HG03196 (cell line): ENCODE measurements at regions not wholly inside any gene's neighbourhood (a gene's known extent, or its start where the extent isn't known, plus 50 kb on each side); places are given as distances from the start of the nearest gene placed in this dataset.
"Not testable (repeated sequence)": the region's sequence is repeated elsewhere in the genome, so short reads cannot be mapped to it uniquely, and the experiment has no call there.

Experiments
- ATAC-seq: cut with Tn5 transposase; IDR thresholded peaks from one replicate; pipeline ENCODE4 v1.9.1; 2021; ENCODE audit not compliant: unreplicated experiment

DNA sequence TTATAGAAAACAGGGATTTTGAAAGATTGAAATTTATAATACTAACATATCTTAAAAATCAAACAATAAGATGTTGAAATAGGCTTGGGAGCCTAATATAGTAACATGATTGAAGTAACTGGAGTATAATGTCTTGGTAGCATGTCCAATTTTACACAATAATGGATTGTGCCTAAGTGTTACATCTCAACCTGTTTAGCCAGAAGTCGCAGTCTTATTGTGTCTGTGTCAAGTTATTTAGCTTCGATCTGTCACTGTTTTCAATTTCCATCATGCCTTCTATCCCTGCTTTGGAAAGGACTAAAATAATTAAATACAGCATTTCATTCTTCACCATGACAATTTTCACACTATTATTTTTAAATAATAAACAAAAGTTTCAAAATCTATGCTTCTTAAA, 1352.2 kb downstream of the SI start:
- no peak for ATAC-seq

DNA sequence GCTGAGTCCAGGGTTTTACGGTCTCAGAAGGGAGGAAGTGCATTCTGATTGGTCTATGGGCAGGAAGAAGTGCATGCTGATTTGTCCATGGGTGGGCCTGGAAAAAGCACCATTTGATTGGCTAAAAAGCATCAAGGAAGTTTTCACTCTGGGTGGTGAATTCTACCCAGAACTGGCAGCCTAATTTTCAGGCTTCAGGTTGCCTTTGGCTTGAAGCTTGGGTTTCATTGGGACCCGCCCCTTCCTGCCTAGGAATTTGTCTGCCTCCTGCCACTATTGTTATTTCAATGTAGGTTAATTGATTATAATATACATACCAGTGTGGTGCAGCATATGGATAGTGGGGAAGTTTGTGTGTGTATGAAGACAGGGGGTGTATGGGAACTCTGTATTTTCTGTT, 1355.9 kb downstream of the SI start:
- no peak for ATAC-seq

DNA sequence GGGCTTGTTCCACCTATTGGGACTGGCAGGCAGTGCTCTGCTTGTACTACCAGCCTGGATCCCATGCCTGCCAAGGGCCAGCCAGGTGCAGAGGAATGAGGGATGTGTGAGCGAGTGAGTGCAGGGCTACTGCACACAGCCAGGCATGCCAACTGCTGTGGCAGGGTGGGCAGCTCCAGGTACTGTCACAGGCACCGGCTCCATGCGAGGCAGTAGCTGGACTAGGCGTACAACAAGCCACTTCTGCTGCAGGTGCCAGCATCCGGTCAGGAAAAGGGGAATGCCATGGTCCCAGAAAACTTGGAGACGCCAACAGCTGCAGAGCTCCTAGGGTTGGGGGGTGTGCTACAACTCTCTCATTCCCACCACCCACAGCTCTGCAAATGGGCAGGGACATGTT, 1356.7 kb downstream of the SI start:
- ATAC-seq: no peak

DNA sequence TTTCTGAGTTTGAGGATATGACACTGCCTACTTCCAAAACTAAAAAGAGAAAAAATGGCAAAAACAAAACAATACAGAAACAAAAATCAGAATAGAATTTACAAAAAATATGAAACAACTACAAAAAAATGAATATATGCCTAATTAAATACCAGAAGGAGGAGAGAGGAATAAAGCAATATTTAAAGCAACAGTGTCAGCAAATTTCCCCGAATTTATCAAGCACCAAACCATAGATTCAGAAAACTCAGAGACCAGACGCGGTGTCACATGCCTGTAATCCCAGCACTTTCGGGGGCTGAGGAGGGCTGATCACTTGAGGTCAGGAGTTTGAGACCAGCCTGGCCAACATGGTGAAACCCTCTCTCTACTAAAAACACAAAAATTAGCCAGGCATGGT, 1360.9 kb downstream of the SI start:
- ATAC-seq: no peak

DNA sequence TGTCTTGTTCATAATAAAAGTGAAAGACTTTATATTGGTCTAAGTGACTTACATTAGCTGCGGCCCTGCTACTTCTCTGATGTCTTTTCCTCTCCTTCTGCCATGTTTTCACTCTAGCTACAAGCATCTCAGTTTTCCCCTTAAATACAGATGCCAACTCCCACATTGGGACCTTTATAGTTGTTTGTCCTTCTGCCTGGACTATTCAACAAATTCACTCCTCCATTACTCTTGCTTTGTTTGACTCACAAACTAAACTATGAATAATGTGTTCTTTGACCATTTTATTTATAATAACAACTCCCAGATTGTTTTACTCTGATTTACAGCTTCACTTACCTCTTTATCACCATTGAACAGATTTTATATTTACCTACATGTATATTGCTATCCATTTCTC, 1369.9 kb downstream of the SI start:
- no peak for ATAC-seq

DNA sequence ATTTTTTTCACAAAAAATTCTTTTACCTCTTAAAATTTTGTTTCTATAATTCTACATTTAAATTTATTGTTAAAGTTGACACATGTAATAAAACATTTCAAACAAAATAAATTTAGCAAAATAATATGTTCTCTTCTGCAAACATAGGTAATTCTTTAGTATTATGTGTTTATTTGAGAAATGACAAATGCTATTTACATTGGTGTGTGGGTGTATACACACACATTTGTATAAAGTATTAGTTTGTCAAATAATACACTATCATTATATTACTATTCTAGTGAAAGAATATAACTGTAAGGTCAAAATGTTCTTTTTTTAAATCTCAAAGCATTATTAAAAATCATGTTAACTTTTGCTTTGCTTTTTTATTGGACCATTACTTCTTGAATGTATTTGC, 1370.6 kb downstream of the SI start:
- no peak for ATAC-seq

DNA sequence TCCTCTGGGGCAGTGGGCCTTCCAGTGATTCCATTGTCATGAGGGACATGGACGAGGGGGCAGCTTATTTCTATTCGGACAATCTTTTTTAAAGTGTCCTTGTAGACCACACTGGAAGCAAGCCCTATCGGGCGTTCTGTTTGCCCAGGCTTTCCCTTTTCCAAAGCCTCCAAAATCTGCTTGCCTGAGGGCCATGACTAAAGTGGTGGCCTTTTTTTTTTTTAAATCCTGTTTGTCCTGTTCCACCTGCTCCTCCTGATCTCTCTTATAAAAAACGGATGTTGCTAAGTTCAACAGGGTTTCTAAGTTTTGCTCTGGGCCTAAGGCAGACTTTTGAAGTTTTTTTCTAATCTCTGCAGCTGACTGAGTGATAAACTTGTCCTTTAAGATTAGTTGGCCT, 1380.1 kb downstream of the SI start:
- ATAC-seq: not testable (repeated sequence)

DNA sequence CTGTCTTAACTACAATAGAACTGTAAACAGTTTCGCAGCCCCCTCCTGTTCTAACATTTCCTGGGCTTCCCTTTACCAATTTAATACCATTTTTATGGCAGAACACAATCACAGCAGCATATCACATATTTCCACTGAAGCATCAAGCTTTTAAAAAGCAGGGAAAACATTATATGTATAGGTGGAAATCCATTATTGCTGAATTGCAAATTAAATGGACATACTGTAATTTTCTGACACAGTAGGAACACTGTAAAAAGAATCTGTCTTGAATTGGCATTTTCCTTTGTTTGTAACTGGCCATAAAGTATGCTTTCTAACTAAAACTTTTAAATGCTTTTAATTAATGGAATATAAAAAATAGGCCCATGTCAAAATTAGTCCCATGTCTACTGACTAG, 1385.8 kb downstream of the SI start:
- ATAC-seq: no peak

DNA sequence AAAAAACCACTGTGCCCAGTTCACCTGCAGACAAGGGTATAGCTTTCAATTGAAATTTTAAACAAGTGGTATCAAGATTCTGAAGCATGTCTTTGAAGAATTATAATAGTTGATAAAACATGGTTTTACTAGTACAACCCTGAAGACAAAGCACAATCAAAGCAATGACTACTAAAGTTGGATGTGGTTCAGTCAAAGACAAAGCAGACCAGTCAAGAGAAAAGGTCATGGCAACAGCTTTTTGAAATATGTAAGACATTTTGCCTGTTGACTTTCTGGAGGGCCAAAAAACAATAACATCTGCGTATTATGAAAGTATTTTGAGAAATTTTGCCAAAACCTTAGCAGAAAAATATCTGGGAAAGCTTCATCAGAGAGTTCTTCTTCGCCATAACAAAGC, 1393.6 kb downstream of the SI start:
- no peak for ATAC-seq

DNA sequence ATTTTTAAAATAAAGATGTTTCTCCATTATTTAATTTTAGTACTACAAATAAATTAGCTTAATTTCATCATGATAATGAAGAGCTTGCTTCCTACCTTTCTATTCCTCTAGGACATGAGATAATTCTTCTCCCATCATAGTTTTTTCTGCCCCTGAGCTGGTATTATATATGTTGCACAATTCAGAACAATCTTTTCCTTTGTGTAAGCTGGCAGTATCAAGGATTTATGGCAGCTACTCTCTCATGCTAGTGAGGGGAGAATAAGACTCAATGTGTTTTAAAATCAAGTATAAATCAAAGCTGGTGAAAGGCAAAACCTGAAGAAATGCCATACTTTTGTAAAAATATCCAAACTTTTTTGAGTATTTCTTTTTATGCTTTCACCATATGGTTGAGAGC, 1405.3 kb downstream of the SI start:
- no peak for ATAC-seq

DNA sequence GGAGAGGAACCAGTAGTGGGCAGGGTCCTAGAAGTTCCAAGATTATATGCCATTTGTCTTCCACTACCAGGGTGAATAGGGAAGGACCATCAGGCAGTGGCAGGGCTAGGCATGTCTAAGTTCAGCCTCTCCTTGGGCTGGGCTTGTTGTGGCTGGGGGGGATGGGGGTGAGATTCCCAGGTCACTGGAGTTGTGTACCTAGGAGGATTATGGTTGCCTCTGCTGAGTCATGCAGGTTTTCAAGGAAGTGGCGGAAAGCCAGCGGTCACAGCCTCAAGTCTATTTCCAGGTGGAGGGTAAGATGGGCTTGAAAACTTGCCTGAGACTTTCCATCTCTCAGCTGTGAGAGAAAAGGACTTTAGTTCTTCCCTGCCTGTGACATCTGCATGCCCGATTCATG, 1407.1 kb downstream of the SI start:
- ATAC-seq: no peak

DNA sequence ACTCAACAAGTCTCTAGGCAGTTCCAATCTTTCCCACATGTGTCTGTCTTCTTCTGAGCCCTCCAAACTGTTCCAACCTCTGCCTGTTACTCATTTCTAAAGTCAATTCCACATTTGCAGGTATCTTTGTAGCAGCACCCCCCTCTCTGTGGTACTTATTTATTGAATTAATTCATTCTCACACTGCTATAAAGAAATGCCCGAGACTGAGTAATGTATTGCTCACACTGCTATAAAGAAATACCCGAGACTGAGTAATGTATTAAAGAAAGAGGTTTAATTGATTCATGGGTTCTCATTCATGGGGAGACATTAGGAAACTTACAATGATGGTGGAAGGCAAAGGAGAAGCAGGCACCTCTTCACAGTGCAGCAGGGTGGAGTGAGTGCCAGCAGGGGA, 1413.8 kb downstream of the SI start:
- ATAC-seq: no peak

DNA sequence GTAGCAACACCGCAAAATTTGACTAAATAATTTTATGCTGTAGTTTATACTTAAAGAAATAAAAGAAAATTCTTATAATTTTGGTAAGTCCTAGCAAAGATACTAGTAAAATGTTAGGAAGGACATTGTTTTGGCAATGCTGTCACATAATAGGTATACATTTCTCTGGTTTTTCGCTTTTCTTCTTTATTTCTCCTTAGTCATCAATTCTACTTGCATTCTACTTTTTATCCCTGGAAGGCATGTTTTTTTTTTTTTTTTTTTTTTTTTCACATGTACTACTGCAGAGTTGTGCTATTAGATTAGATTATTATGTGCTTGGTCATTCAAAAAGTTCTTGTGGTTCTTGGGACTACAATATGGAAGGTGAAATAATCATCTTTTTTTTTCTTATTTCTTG, 1421.2 kb downstream of the SI start:
- no peak for ATAC-seq

DNA sequence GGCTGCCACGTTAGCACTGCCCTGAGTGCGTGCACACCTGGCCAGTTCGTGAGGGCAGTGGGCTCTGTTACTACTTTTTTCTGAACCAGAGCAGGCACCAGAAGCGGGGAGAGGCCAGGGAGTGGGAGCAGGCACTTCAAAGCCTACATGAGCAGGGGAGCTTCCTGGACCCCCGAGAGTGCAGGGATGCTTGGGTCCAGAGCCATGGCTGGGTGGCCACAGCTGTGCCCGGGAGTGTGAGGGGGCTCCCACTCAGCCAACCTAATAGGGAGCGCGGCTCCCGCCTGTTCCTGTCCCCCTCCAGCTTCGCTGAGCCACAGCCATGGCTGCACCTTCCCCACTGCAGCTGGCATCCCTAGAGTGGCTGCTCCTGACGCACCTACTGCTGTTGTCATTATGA, 1423.3 kb downstream of the SI start:
- no peak for ATAC-seq

DNA sequence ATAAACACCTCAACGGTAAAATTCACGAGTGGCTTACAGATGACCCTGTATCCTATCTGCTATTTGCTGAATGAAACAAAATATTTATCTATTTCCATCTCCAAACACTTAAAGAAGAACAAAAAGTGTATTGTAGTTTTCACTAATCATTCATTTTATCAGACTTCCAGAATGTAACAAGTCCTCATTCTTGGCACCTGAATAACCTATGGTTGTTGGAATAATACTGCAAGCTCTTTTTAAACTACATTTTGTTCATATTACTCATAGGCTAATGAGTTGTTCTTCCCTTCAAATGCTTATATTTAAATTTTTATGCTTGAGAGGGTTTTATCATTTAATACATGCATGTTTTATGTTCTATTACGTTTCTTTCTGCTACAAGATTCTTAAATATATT, 1434.1 kb downstream of the SI start:
- ATAC-seq: no peak

DNA sequence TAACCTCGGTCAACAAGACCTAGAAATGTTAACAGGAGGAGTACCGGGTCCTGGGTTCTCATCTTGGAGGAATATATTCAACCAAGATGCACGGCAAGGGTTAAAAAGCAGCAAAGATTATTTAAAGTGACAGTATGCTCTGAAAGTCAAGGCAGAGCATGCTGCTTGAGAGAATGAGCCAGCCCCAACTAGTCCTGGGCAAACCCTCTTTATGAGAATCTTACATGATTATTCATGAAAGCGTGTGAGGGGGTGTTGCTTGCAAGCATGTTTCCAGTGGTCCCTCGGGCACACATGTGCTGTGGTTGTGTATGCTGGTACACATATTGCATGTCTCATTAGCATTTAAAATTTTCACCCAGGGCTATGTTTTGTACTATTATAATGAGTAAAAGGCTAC, 1445.6 kb downstream of the SI start:
- ATAC-seq: no peak

DNA sequence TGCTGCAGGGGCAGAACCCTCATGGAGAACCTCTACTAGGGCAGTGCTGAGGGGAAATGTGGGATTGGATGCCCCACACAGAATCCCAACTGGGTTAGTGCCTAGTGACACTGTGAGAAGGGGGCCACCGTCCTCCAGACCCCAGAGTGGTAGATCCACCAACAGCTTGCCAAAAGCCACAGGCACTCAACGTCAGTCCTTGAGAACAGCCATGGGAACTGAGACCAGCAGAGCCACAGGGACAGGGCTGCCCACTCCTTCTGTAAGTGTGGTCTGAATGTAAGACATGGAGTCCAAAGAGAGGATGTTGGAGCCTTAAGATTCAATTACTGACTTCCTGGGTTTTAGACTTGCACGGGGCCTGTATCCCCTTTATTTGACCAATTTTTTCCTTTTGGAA, 1451.5 kb downstream of the SI start:
- no peak for ATAC-seq

DNA sequence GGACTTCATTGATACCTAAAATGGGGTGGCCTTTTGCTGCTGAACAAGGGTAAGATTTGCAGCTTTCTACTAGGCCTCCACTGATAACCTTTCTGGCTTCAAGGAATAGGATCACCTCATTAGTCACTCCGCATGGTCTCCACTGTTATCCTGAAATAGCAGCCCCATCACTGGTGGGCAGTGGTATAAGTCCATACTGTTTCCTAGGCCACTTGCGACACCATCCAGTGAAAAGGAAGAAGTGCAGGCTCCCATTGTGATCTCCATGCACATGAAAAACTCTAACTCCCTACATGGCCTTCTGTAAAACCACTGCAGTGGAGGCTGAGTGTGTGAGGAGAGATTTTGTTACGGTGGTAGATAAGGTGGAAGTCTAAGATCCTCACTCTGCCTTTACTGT, 1455.9 kb downstream of the SI start:
- no peak for ATAC-seq

DNA sequence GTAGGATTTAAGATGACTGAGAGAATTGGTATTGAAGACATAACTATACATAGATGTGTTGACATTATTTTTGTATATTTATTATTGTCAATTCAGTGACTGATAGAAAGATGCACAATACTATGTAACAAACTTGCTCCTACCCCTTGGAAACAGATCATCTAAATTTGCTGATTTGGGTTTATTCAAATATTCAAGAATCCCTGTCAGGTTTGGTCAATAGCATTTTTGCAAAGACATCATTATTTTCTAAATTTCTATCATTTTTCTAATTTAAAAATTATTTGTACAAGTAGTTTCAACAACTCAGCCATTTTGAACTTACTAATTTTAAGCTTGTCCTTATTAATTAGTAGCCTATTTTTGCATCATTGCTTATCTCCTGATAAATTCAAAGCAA, 1463.4 kb downstream of the SI start:
- no peak for ATAC-seq

DNA sequence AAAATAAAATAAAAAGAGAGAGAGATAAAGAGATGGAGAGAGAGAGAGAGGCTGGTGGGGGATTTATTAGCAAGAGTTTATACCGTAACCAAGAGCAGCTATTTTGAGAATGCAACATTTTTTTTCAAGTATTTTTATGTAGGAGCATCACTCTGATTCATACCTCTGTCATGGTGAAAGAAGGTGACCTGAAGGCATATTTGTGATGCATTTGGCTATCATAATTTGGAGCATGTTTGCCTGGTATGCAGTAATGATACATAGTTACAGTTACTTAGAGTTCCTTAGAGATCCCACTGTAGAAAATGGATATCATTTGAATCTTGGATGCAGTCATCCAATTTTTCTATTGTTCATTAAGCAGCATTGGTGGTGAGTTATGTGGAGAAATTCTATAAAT, 1472.4 kb downstream of the SI start:
- ATAC-seq: no peak

DNA sequence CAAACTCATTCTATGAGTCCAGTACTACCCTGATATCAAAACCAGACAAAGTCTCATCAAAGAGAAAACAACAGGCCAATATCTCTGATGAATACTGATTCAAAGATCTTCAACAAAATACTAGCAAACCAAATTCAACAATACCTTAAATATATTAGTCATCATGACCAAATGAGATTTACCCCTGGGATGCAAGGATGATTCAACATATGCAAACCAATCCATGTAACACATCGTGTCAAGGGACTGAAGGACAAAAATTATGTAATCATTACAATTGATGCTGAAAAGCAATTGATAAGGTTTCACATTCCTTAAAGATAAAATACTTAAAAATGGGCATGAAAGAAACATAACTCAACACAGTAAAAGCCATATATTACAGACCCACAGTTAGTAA, 1476.9 kb downstream of the SI start:
- no peak for ATAC-seq

DNA sequence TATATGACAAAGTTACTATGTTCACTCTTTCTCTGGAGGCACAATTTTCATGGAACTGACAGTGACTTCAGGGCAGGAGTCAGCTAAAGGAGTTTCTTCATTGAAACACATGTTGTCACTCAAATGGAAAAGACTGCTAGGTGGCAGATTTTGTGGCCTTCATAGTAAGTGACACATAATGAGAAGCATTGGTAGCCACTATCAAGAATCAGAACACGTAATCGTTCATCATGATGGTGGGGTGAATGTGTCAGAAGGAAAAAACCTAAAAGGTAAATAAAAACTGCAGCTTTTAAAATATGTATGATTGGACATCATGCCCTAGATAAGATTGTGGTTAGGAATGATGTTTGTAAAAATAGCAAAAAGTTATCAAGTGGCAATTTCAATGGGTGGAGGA, 1491.0 kb downstream of the SI start:
- no peak for ATAC-seq

DNA sequence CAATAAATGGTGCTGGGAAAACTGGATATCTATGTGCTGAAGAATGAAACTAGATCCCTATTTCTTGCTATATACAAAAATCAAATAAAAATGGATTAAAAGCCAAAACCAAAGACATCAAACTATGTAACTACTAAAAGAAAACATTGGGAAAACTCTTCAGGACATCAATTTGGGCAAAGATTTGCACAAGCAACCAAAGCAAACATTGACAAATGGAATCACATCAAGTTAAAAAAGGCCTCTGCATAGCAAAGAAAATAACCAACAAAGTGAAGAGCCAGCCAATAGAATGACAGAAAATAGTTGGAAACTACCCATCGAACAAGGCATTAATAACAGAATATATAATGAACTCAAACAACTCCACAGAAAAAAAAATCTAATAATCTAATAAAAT, 1495.3 kb downstream of the SI start:
- ATAC-seq: no peak

DNA sequence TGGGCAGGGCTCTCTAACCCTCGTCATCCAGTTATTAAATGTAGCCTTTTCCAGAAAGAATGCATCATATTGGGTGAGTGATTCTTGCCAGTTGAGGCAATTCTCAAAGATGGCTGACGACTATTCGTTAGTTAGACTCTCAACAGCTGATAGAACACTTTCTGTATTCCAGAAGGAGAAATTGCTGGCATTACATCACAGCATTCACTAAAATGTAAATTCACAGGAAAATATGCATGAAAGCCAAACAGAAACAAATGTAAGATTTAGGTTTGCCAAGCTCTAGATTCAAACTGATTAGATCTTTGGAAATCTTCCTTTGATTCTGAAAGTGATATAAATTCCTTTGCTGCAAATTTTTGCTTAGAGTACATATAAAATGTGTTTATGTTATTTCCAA, 1501.0 kb downstream of the SI start:
- ATAC-seq: no peak
